CD1c-positive myeloid dendritic cell (primary cell): ENCODE measurements at regions not wholly inside any gene's neighbourhood (a gene's known extent, or its start where the extent isn't known, plus 50 kb on each side); places are given as distances from the start of the nearest gene placed in this dataset.
"Not testable (repeated sequence)": the region's sequence is repeated elsewhere in the genome, so short reads cannot be mapped to it uniquely, and the experiment has no call there.

ENCODE experiments used
- DNase-seq: peaks from one replicate; pipeline ENCODE4 v3.0.0-alpha.2; 2016; ENCODE audit errors: extremely low spot score

- no peak for DNase-seq
Observed at GRCh38 chr5:13346401-13346800, 598.1 kb downstream of the DNAH5 start.

- no peak for DNase-seq
Observed at GRCh38 chr5:13339093-13339492, 605.4 kb downstream of the DNAH5 start.

- DNase-seq, result not testable (repeated sequence)
Observed at GRCh38 chr5:13335026-13335425, 609.5 kb downstream of the DNAH5 start.

GRCh38 chr5:13331585-13331984, 612.9 kb downstream of the DNAH5 start:
- no peak for DNase-seq

- no peak for DNase-seq
Observed at GRCh38 chr5:13328316-13328715, 616.2 kb downstream of the DNAH5 start.

GRCh38 chr5:13325765-13326164, 618.7 kb downstream of the DNAH5 start:
- DNase-seq, result no peak

- DNase-seq, result no peak
Observed at GRCh38 chr5:13322769-13323168, 621.7 kb downstream of the DNAH5 start.

GRCh38 chr5:13317654-13318053, 626.8 kb downstream of the DNAH5 start:
- no peak for DNase-seq

- DNase-seq, result no peak
Observed at GRCh38 chr5:13316176-13316575, 628.3 kb downstream of the DNAH5 start.

- no peak for DNase-seq
Observed at GRCh38 chr5:13307480-13307879, 637.0 kb downstream of the DNAH5 start.

GRCh38 chr5:13303445-13303844, 641.0 kb downstream of the DNAH5 start:
- no peak for DNase-seq

GRCh38 chr5:13278811-13279210, 665.7 kb downstream of the DNAH5 start:
- no peak for DNase-seq

GRCh38 chr5:13278148-13278547, 666.3 kb downstream of the DNAH5 start:
- DNase-seq, result no peak

- DNase-seq, result no peak
Observed at GRCh38 chr5:13276156-13276555, 668.3 kb downstream of the DNAH5 start.

GRCh38 chr5:13263701-13264100, 680.8 kb downstream of the DNAH5 start:
- no peak for DNase-seq

- no peak for DNase-seq
Observed at GRCh38 chr5:13253111-13253510, 691.4 kb downstream of the DNAH5 start.

- DNase-seq, result no peak
Observed at GRCh38 chr5:13252699-13253098, 691.8 kb downstream of the DNAH5 start.

GRCh38 chr5:13251623-13252376, 692.7 kb downstream of the DNAH5 start:
- DNase-seq, result peak; percentile 22

- DNase-seq, result peak; percentile 3
Observed at GRCh38 chr5:13250464-13251291, 693.8 kb downstream of the DNAH5 start.

- DNase-seq, result no peak
Observed at GRCh38 chr5:13249854-13250253, 694.6 kb downstream of the DNAH5 start.

- DNase-seq, result no peak
Observed at GRCh38 chr5:13248253-13248652, 696.2 kb downstream of the DNAH5 start.

- no peak for DNase-seq
Observed at GRCh38 chr5:13246053-13246452, 698.4 kb downstream of the DNAH5 start.

- no peak for DNase-seq
Observed at GRCh38 chr5:13244151-13244550, 700.3 kb downstream of the DNAH5 start.
